ENCODE measurements at regions not wholly inside any gene's neighbourhood (a gene's known extent, or its start where the extent isn't known, plus 50 kb on each side); places are given as distances from the start of the nearest gene placed in this dataset.
"Not testable (repeated sequence)": the region's sequence is repeated elsewhere in the genome, so short reads cannot be mapped to it uniquely, and the experiment has no call there.

DNA sequence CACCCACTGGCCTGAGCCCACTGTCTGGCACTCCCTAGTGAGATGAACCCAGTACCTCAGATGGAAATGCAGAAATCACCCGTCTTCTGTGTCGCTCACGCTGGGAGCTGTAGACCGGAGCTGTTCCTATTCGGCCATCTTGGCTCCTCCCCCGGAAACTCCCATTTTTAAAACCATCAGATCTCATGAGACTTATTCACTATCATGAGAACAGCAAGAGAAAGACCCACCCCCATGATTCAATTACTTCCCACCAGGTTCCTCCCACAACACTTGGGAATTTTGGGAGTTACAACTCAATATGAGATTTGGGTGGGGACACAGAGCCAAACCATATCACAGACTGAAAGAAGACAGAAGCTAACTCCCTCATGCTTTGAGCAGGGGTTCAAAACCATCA lies 134.5 kb downstream of the SLC39A8 start:
- DNase-seq (ENCODE audit: low spot score), result not testable (repeated sequence)

DNA sequence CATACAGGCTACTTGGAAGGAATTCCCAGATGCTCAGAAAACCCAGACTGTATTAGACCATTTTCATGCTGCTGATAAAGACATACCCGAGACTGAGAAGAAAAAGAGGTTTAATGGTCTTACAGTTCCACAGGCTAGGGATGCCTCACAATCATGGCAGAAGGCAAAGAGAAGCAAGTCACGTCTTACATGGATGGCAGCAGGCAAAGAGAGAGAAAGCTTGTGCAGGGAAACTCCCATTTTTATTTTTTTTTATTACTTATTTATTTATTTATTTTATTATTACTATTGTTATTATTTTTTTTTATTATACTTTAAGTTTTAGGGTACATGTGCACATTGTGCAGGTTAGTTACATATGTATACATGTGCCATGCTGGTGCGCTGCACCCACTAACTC lies 140.6 kb downstream of the SLC39A8 start:
- DNase-seq (ENCODE audit: low spot score), result not testable (repeated sequence)

DNA sequence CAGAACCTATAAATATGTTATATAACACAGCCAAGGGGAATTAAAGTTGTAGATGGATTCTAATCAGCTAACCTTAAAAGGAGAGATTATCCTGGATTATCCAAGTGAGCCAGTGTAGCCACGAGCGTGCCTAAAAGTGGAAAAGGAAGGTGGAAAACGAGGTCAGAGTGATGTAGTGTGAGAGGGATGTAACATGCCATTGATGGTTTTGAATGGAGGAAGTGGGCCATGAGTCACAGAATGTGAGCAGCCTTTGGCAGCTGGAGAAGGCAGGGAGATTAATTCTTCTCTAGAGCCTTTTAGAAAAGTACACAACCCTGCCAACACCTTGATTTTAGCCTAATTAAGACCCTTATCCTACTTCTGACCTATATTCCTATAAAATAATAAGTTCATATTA lies 149.1 kb downstream of the SLC39A8 start:
- no peak for DNase-seq (ENCODE audit: low spot score)

DNA sequence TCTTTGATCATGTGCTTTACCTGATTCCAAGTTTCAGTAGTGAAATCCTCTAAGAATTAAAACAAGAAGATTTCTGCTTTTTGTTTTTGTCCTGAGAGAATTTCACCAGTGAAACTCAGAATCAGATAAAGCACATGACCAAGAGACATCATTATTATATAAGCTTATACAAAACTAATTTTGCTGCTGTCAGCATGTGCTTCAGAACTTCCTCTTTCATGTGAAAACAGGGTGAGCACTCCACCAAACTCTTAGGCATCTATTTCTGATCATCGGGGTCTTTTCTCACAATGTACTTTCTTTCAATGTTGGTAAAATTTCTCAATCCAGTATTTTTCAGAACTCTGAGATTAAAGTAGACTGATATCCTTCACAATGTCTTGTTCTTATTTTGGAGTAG lies 152.1 kb downstream of the SLC39A8 start:
- no peak for DNase-seq (ENCODE audit: low spot score)

DNA sequence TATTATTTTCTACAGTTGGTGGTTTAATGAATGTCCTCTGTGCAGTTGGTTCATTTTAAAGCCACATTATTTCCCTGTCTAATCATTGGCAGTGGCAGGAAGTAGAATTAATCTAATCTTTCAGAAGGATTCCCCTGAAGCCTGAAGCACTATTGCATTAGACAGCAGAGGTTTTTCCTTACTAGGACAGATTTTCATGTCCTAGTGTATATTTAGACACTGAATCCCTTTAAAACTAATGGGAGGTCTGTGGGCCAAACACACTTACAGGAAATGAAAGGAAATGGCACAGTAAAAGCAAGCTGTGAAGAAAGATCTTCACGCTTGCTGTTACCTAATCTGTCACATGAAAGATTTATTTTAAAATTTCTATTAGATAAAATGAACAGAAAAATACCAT lies 165.2 kb downstream of the SLC39A8 start:
- DNase-seq (ENCODE audit: low spot score), result peak; percentile 57

DNA sequence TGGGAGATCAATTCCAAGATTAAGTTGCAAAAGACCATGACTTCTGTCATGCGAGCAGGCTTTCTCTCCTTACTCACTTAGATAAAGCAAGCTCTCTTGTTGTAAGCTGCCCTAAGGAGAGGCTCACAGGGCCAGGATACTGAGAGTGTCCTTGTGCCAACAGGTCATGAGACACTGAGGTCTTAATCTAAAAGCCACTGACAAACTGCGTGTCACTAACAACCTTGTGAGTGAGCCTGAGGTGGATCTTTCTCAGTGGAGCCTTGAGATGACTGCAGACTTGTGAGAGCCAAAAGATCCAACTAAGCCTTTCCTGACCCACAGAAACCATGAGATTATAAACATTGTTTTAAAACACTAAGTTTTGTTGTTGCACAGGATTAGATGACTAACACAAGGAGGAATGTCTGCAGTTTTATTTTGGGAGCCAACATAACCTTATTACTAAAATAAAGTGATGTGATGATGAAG lies 170.5 kb downstream of the SLC39A8 start:
- DNase-seq (ENCODE audit: low spot score), result no peak

DNA sequence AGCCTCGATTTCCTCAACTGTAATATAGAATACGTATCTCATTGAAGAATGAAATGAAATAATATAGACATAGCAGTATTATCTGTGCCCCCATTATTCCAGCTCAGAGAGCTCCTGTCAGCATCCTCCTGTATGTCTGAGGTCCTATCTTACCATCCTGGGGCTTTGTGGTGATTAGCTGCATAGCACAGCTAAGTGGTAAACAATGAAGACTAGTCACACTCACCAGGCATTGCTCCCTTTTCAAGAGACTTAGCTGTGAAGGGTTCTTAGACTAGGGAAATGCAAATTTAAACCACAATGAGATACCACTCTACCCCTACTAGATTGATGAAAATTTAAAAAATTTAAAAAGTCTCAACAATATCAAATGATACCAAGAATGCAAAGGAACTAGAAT lies 172.9 kb downstream of the SLC39A8 start:
- DNase-seq (ENCODE audit: low spot score), result no peak

DNA sequence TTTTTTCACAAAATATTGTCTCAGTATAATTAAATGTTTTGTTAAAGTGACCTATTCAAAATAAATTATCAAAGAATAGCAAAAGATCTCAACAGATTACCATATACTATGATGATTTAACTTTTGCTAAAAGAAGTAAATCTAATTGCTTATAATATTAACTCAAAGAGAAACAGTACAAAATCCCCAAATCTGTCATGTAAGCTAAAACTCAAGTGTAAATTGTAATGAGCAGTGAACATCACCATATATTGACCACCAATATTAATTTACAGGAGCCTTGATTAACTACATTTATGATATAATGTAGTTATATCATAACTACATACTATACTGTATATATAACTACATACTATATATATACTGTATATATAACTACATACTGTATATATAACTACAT lies 174.4 kb downstream of the SLC39A8 start:
- no peak for DNase-seq (ENCODE audit: low spot score)

DNA sequence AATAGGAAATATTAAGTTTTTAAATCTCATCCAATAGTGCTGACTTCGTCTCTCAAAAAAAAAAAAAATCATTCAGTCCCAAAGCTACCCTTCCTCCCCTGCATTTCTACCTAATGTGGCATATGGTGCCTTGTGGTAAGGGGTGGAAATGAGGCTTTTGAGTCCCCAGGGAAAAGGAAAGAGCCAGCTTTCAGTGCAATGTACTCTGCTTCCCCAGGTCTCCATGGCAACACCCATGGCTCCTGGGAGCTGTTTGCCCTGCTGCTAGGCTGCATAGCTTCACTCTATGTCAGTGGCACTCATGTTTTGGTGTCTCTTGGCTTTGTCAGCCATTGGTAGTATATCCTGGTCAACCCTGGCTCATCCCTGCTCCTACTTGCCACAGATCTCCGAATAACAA lies 175.9 kb downstream of the SLC39A8 start:
- DNase-seq (ENCODE audit: low spot score), result no peak

DNA sequence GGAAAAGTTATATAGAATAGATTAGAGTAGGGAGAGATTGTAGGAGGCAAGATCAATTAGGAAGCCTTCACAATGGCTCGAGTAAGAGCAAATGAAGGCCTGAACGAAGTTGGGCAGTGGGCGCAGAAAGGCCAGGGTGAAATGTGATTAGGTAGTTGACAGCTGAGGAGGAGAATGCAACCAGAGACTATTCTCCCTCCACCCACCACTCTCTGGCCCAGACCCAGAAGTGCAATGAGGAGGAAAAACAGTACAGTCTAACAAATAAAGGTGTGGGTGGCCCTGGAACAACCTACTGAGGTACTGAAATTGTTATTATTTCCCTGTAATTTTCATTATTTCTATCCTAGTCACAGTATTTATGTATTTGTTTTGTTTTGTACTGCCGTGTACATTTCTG lies 176.7 kb downstream of the SLC39A8 start:
- DNase-seq (ENCODE audit: low spot score), result no peak

DNA sequence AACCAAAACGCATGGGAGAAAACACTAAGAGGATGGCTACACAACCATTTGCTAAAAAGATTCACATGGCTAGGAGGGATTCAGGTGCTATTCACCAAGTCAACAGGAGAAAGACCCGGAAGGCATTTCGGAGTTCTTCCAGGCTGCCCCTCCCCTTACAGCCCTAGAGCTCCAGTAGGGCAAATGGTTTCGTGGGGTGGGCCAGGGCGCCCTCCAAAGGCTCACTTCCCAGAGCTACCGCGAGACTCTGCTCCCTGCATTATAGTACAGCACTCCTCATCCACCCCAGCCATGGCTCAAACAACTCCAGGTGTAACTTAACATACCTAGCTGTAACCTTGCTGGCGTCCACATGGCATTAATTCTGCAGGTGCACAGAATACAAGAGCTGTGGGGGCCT lies 179.7 kb downstream of the SLC39A8 start:
- DNase-seq (ENCODE audit: low spot score), result no peak

DNA sequence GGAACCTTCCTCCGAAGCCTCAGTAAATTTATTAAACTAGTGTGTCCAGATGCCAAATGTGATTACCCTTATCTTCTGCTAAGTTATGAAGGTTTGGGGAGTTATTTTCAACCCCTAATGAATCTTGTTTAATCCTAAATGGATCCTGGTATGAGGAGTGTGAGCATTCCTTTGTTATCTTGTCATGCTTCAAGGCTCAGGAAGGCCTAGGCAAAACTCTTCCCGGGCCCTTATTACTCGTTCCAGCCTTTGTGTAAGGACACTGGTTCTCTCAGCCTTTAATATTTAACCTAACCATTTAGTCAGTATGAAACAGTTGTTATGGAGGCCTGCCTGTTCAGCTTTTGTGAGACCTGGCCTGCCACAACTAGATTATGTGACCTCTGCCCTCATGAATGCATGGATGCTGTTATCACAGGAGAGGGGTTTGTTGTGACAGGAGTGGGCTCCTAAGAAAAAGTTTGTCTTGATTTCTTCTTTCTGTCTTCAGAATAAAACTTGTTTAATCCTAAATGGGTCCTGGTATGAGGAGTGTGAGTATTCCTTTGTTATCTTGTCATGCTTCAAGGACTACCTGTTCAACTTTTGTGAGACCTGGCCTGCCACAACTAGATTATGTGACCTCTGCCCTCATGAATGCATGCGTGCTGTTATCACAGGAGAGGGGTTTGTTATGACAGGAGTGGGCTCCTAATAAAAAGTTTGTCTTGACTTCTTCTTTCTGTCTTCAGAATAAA lies 181.7 kb downstream of the SLC39A8 start:
- no peak for DNase-seq (ENCODE audit: low spot score)

DNA sequence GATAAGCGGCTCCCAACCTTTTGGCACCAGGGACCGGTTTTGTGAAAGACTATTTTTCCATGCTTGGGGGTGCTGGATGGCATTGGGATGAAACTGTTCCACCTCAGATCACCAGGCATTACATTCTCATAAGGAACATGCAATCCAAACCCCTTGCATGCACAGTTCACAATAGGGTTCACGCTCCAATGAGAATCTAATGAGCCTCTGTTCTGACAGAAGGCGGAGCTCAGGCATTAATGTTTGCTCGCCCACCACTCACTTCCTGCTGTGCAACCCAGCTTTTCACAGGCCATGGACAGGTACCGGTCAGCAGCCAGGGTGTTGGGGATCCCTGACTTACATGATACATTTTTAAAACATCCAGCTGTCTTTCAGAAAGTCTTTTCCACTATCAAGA lies 187.3 kb downstream of the SLC39A8 start:
- no peak for DNase-seq (ENCODE audit: low spot score)

DNA sequence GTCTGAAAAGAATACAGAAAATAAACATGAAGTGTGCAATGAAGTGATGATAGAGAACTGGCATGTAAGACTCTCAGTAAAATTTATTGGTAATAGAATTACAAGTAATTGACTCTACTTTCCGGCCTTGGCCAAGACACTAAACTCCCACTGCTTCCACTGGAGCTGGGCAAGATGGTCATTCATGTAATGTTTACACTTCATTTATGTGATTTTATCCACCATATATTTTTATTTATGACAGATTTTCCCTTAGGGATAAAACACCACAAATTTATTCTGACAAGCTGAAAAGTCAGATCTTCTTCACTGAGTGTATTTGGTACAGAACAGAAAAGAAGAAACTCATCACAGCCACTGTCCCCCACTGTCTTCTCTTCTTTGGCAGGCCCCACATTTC lies 191.9 kb downstream of the SLC39A8 start:
- DNase-seq (ENCODE audit: low spot score), result no peak

DNA sequence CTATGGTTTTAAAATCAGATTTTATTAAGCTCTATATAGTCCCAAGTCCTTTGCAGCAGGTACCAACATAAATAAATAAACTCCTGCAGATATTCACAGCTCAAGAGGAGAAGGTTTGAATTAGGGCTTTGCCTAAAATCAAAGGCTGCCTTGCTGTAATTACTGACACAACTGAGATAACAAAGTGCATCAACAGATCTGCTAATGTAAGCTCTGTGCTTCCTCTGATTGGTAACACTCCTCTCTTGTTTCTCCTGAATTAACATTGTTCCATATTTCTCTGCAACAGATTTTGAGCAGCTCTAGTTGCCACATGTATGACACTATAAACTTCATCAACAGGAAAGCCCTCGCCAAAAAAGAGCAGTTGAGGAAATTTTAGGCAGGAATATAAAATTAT lies 193.6 kb downstream of the SLC39A8 start:
- DNase-seq (ENCODE audit: low spot score), result no peak

DNA sequence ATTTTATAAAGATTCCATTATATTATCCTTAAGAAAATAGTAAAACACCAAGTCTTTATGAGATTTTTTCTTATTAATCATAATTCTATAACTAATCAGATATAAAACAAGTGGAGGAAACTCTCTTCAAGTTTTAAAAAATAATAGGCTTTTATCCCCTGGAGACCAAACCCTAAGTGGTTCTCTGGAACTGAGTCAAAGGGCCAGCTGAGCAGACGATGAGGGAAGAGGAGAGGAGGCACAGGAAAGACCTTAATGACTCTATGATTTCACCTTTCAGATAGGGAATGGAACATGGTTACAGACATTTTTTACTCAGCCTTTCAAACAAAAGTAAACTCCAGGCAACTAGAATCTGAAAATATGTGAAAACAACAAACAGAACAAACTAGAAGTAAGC lies 201.8 kb downstream of the SLC39A8 start:
- DNase-seq (ENCODE audit: low spot score), result no peak

DNA sequence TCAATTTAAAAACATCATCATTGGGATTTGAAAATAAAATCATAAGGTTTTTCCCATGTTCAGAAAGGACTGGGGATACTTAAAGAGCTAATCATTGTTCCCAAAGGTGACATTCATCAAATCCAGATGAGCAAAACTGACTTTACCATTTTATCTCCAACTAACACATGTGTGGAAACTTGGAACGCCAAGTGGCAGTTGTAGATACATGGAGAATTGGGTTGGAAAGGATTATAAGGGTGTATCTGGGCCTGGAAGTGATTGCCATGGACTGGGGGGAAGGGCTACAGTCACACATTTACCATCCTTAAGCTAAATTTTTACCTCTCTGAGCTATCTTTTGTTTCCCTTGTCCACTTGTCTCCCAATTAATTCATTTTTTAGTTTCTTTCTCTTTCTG lies 203.4 kb downstream of the SLC39A8 start:
- DNase-seq (ENCODE audit: low spot score), result no peak

DNA sequence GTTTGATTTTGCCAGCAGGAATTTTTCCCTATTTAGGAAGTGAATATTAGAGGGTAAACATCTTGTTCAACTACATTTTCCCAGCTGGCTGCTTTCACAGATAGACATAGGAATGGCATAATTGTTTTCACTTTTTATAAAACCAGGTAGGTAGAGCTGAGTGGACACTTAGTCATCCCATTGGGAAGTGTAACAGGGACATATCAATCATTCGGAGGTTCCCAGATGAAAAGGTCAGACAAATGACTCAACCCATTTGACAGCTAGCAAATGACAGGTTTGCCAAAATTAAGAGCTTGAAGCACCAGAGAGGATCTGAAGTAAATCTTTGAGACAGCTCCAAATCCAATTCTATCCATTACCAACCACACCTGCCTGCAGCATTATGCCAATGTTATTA lies 205.3 kb downstream of the SLC39A8 start:
- DNase-seq (ENCODE audit: low spot score), result no peak

DNA sequence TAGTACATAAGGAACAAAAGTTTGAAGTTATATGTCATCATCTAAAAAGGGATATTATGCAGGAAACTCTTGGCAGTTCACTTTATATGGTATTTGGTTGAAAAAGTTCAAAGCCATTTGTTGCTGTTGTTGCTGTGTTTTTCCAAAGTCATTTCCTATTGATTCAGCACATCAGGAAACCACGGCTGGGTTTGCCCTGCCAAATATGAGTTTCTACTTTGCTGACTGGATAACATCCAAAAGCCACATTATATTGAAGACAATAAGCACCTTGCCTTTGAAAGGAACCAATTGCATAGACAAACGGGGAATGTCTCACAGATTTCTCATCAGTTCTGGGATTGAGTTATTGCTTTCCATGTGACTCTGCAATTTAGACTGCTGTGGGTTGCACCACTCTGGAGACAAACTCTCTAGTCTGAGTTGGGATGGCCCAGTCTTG lies 206.1 kb downstream of the SLC39A8 start:
- peak; percentile 17 for DNase-seq (ENCODE audit: low spot score)

DNA sequence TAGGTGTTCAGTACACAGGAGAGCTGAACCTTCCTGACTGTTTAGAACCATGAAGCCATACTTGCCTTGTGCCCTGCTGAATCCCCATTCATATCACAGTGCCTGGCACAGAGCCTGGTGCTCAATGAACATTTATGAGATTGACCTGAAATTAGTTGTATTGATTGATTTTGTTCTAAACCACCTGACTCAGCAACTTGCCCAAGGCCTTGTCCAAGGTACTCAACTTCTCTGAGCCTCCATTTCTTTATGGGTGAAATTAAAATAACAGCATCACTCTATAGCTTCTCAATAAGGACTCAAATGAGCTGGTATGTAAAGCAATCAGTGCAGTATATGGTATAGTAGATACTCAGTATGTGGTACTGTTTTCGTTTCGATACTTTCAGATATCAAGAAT lies 208.1 kb downstream of the SLC39A8 start:
- DNase-seq (ENCODE audit: low spot score), result no peak

DNA sequence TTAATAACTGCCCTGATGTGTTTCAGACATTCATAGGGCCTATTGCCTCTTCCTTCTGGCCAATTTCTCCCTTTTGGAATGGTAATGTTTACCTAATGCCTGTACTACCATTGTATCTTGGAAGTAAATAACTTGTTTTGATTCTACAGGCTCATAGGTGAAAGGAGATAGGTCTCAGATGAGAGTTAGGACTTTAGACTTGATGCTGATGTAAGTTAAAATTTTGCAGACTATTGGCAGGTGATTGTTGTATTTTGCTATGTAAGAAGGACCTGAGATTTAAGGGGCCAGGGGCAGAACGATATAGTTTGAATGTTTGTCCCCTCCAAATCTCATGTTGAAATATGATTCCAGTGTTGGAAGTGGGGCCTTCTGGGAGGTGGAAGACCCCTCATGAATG lies 215.5 kb downstream of the SLC39A8 start:
- DNase-seq (ENCODE audit: low spot score), result no peak

Data from umbilical cord (tissue), 1 donor.